HG03439 (cell line): ENCODE measurements at regions not wholly inside any gene's neighbourhood (a gene's known extent, or its start where the extent isn't known, plus 50 kb on each side); places are given as distances from the start of the nearest gene placed in this dataset.
"Not testable (repeated sequence)": the region's sequence is repeated elsewhere in the genome, so short reads cannot be mapped to it uniquely, and the experiment has no call there.

Experiments used
- ATAC-seq: cut with Tn5 transposase; IDR thresholded peaks from one replicate; pipeline ENCODE4 v1.9.1; 2021; ENCODE audit warnings: mild to moderate bottlenecking, moderate library complexity; ENCODE audit not compliant: unreplicated experiment

- no peak for ATAC-seq
Observed at GRCh38 chrX:40996886-40997530, 88.2 kb upstream of the USP9X start.

- no peak for ATAC-seq
Observed at GRCh38 chrX:40998123-40998522, 87.1 kb upstream of the USP9X start.

- ATAC-seq: no peak
Observed at GRCh38 chrX:41001327-41001726, 83.9 kb upstream of the USP9X start.

- ATAC-seq: no peak
Observed at GRCh38 chrX:41002026-41002425, 83.2 kb upstream of the USP9X start.

- no peak for ATAC-seq
Observed at GRCh38 chrX:41003506-41004270, 81.6 kb upstream of the USP9X start.

- ATAC-seq: no peak
Observed at GRCh38 chrX:41005445-41005992, 79.7 kb upstream of the USP9X start.

- ATAC-seq: no peak
Observed at GRCh38 chrX:41009850-41010846, 75.1 kb upstream of the USP9X start.

GRCh38 chrX:41014776-41015360, 70.4 kb upstream of the USP9X start:
- no peak for ATAC-seq

GRCh38 chrX:41017785-41018184, 67.5 kb upstream of the USP9X start:
- not testable (repeated sequence) for ATAC-seq

GRCh38 chrX:41018391-41019040, 66.7 kb upstream of the USP9X start:
- not testable (repeated sequence) for ATAC-seq

GRCh38 chrX:41019041-41019392, 66.2 kb upstream of the USP9X start:
- ATAC-seq: no peak

- no peak for ATAC-seq
Observed at GRCh38 chrX:41022566-41022965, 62.7 kb upstream of the USP9X start.

- ATAC-seq: no peak
Observed at GRCh38 chrX:41023098-41023497, 62.1 kb upstream of the USP9X start.

- not testable (repeated sequence) for ATAC-seq
Observed at GRCh38 chrX:41024335-41024734, 60.9 kb upstream of the USP9X start.

GRCh38 chrX:41024755-41025154, 60.5 kb upstream of the USP9X start:
- ATAC-seq: no peak

- no peak for ATAC-seq
Observed at GRCh38 chrX:41025926-41026701, 59.1 kb upstream of the USP9X start.

GRCh38 chrX:41026702-41027078, 58.6 kb upstream of the USP9X start:
- no peak for ATAC-seq

- no peak for ATAC-seq
Observed at GRCh38 chrX:41029332-41029731, 55.9 kb upstream of the USP9X start.

- ATAC-seq: no peak
Observed at GRCh38 chrX:41031256-41031967, 53.8 kb upstream of the USP9X start.
